AG04450 (cell line): ENCODE measurements at regions not wholly inside any gene's neighbourhood (a gene's known extent, or its start where the extent isn't known, plus 50 kb on each side); places are given as distances from the start of the nearest gene placed in this dataset.
A peak's percentile ranks its signal among the peaks of the same experiment; 100 is the strongest.

ENCODE experiments used
- CTCF ChIA-PET: fragments of 300-600, 350-600 bp; formaldehyde crosslinking; extraction: SDS; loops from one replicate; lab custom pipeline; 2022; ENCODE audit warnings: antibody characterized with exemption, inconsistent platforms; lab: Charles Lee
- POLR2A ChIA-PET: fragments of 350-600 bp; formaldehyde crosslinking; extraction: SDS; loops from one replicate; lab custom pipeline; 2021; ENCODE audit warnings: antibody characterized with exemption, inconsistent platforms; lab: Yijun Ruan, JAX
- DNase-seq: peaks from one replicate; pipeline ENCODE4 v3.0.0-alpha.2; 2011; ENCODE audit warnings: low read depth, low spot score
- H3K27ac ChIP-seq: one replicate; pipeline ENCODE4 v1.5.1; 2012; ENCODE audit warnings: low read depth, low read length, control low read depth
- H3K27me3 ChIP-seq: one replicate; pipeline ENCODE4 v1.6.0; 2012; ENCODE audit warnings: low read length; ENCODE audit not compliant: control insufficient read depth, insufficient read depth
- H3K4me3 ChIP-seq: 2 replicates; pipeline ENCODE4 v1.5.1; 2011; ENCODE audit warnings: mild to moderate bottlenecking, low read depth, low read length, control low read depth
- H3K9me3 ChIP-seq: 2 replicates; pipeline ENCODE4 v1.5.1; 2012; ENCODE audit warnings: low read length; ENCODE audit not compliant: control insufficient read depth, insufficient read depth
- CTCF ChIP-seq: IDR thresholded peaks from 2 replicates; pipeline ENCODE4 v1.5.1; 2011; ENCODE audit warnings: low read depth, low read length, control low read depth, inconsistent platforms

GRCh38 chr6:11429577-11429976, 108.0 kb upstream of the TMEM170B start:
- Histone ChIP-seq H3K4me3 (no peak overlapping the region), H3K27ac (no peak overlapping the region), H3K27me3 (no peaks in the 10 kb centered on the region), H3K9me3 (no peaks in the 10 kb centered on the region; the same call in 1 of the 2 replicates)
- no peak for DNase-seq
- ChIA-PET CTCF (interaction anchor here (3.9 kb wide), 1 partner anchor 66 kb away, joined by 15 read pairs; no protein-coding TSS in a partner anchor), POLR2A (interaction anchor here (0.6 kb wide), 1 partner anchor 285 kb away, joined by 4 read pairs; no protein-coding TSS in a partner anchor)
- no peak for TF ChIP-seq CTCF

GRCh38 chr6:11428895-11429294, 108.7 kb upstream of the TMEM170B start:
- H3K27me3 ChIP-seq = no peaks in the 10 kb centered on the region
- CTCF ChIA-PET = interaction anchor here (1.1 kb wide), 1 partner anchor 67 kb away, joined by 4 read pairs; no protein-coding TSS in a partner anchor
- no peak overlapping the region for H3K4me3 ChIP-seq
- no peak overlapping the region for H3K27ac ChIP-seq
- POLR2A ChIA-PET = interaction anchor here (1.0 kb wide), 1 partner anchor 152 kb away, joined by 3 read pairs; no protein-coding TSS in a partner anchor
- H3K9me3 ChIP-seq = no peaks in the 10 kb centered on the region; the same call in 1 of the 2 replicates
- no peak for TF ChIP-seq CTCF
- peak; percentile 47 for DNase-seq

GRCh38 chr6:11428371-11428770, 109.2 kb upstream of the TMEM170B start:
- no peaks in the 10 kb centered on the region; the same call in 1 of the 2 replicates for H3K9me3 ChIP-seq
- TF ChIP-seq CTCF = no peak
- CTCF ChIA-PET = interaction anchor here (1.1 kb wide), 1 partner anchor 68 kb away, joined by 4 read pairs; no protein-coding TSS in a partner anchor
- H3K27ac ChIP-seq = no peak overlapping the region
- no peaks in the 10 kb centered on the region for H3K27me3 ChIP-seq
- DNase-seq = no peak
- H3K4me3 ChIP-seq = no peak overlapping the region
- POLR2A ChIA-PET = interaction anchor here (1.0 kb wide), 1 partner anchor 151 kb away, joined by 3 read pairs; no protein-coding TSS in a partner anchor

- Histone ChIP-seq H3K4me3 (no peak overlapping the region), H3K27ac (no peak overlapping the region), H3K27me3 (no peaks in the 10 kb centered on the region), H3K9me3 (no peaks in the 10 kb centered on the region; the same call in 1 of the 2 replicates)
- ChIA-PET POLR2A (no interaction called here), CTCF (interaction anchor here (1.1 kb wide), 1 partner anchor 68 kb away, joined by 4 read pairs; no protein-coding TSS in a partner anchor)
- DNase-seq = no peak
- TF ChIP-seq CTCF = no peak
Observed at GRCh38 chr6:11427723-11428245, 109.8 kb upstream of the TMEM170B start.

- ChIA-PET CTCF (no interaction called here), POLR2A (no interaction called here)
- no peak for DNase-seq
- Histone ChIP-seq H3K27ac (no peak overlapping the region), H3K27me3 (no peaks in the 10 kb centered on the region), H3K4me3 (no peak overlapping the region), H3K9me3 (no peaks in the 10 kb centered on the region; the same call in 1 of the 2 replicates)
- TF ChIP-seq CTCF = no peak
Observed at GRCh38 chr6:11427091-11427722, 110.3 kb upstream of the TMEM170B start.
